NT2/D1 (cell line): ENCODE measurements at regions not wholly inside any gene's neighbourhood (a gene's known extent, or its start where the extent isn't known, plus 50 kb on each side); places are given as distances from the start of the nearest gene placed in this dataset.

Experiments used
- SUZ12 ChIP-seq: IDR thresholded peaks from 2 replicates; pipeline ENCODE4 v1.6.1; 2011; ENCODE audit not compliant: insufficient read length, insufficient read depth; ENCODE audit errors: extremely low read depth
- YY1 ChIP-seq: IDR thresholded peaks from 2 replicates; pipeline ENCODE4 v1.6.1; 2011; ENCODE audit not compliant: insufficient read length, insufficient read depth

DNA sequence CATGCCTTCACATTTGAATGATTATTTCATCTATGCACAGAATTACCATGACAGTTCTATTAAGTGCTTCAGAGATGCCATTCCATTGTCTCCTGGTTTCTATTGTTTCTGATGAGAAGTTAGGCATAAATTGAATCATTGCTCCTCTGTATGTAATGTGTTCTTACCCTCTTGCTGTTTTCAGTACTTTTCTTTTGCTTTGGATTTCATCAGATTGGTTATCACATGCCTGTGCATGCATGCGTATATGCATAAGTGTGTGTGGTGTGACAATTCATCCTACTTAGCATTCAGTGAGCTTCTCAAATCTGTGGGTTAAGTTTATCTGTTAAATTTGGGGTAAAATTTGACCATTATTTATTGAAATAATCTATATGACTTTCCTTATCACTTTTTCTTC lies 263.3 kb upstream of the RND3 start:
- no peak for TF ChIP-seq SUZ12
- TF ChIP-seq YY1: no peak
